ENCODE measurements at regions not wholly inside any gene's neighbourhood (a gene's known extent, or its start where the extent isn't known, plus 50 kb on each side); places are given as distances from the start of the nearest gene placed in this dataset.
"Not testable (repeated sequence)": the region's sequence is repeated elsewhere in the genome, so short reads cannot be mapped to it uniquely, and the experiment has no call there.

- no peak for DNase-seq
These were observed 605.0 kb upstream of the RAB6C start for GRCh38 chr2:129374452-129374851.

- DNase-seq = no peak
These were observed 603.6 kb upstream of the RAB6C start for GRCh38 chr2:129375632-129376425.

GRCh38 chr2:129376426-129377077 is 602.9 kb upstream of the RAB6C start:
- no peak for DNase-seq

- DNase-seq = no peak
These were observed 602.4 kb upstream of the RAB6C start for GRCh38 chr2:129377078-129377469.

- DNase-seq = no peak
These were observed 601.3 kb upstream of the RAB6C start for GRCh38 chr2:129378186-129378585.

- no peak for DNase-seq
These were observed 600.1 kb upstream of the RAB6C start for GRCh38 chr2:129379411-129379810.

GRCh38 chr2:129381789-129382188 is 597.7 kb upstream of the RAB6C start:
- DNase-seq = no peak

GRCh38 chr2:129388870-129389269 is 590.6 kb upstream of the RAB6C start:
- DNase-seq = no peak

- no peak for DNase-seq
These were observed 585.6 kb upstream of the RAB6C start for GRCh38 chr2:129393816-129394215.

GRCh38 chr2:129396980-129397599 is 582.4 kb upstream of the RAB6C start:
- DNase-seq = no peak

GRCh38 chr2:129400826-129401225 is 578.6 kb upstream of the RAB6C start:
- no peak for DNase-seq

GRCh38 chr2:129402076-129402475 is 577.4 kb upstream of the RAB6C start:
- DNase-seq = no peak

GRCh38 chr2:129404000-129404685 is 575.3 kb upstream of the RAB6C start:
- DNase-seq = no peak

GRCh38 chr2:129408570-129408969 is 570.9 kb upstream of the RAB6C start:
- no peak for DNase-seq

- not testable (repeated sequence) for DNase-seq
These were observed 562.4 kb upstream of the RAB6C start for GRCh38 chr2:129417041-129417440.

- DNase-seq = no peak
These were observed 557.4 kb upstream of the RAB6C start for GRCh38 chr2:129422028-129422427.

- no peak for DNase-seq
These were observed 551.3 kb upstream of the RAB6C start for GRCh38 chr2:129428086-129428660.

GRCh38 chr2:129430911-129431310 is 548.6 kb upstream of the RAB6C start:
- no peak for DNase-seq

- DNase-seq = no peak
These were observed 547.6 kb upstream of the RAB6C start for GRCh38 chr2:129431881-129432280.

GRCh38 chr2:129436809-129437208 is 542.7 kb upstream of the RAB6C start:
- DNase-seq = no peak

GRCh38 chr2:129437725-129438124 is 541.7 kb upstream of the RAB6C start:
- DNase-seq = no peak

- DNase-seq = no peak
These were observed 540.9 kb upstream of the RAB6C start for GRCh38 chr2:129438501-129439057.
